Stimulated activated CD4-positive, alpha-beta T cell treated with anti-CD3 and anti-CD28 coated beads, Interleukin-15, amount 100 ng/mL, for 24 hours (primary cell): ENCODE measurements at regions not wholly inside any gene's neighbourhood (a gene's known extent, or its start where the extent isn't known, plus 50 kb on each side); places are given as distances from the start of the nearest gene placed in this dataset.
A peak's percentile ranks its signal among the peaks of the same experiment; 100 is the strongest.

ENCODE experiments used
- DNase-seq: peaks from one replicate; pipeline ENCODE4 v3.0.0-alpha.2; 2020

GRCh38 chr2:111705711-111706336 is 178.2 kb downstream of the ANAPC1 start:
- peak; percentile 79 for DNase-seq

GRCh38 chr2:111706481-111707001 is 177.5 kb downstream of the ANAPC1 start:
- DNase-seq, result peak; percentile 14

GRCh38 chr2:111707700-111708099 is 176.3 kb downstream of the ANAPC1 start:
- DNase-seq, result no peak

- DNase-seq, result no peak
These were observed 175.4 kb downstream of the ANAPC1 start for GRCh38 chr2:111708476-111709180.

DNA sequence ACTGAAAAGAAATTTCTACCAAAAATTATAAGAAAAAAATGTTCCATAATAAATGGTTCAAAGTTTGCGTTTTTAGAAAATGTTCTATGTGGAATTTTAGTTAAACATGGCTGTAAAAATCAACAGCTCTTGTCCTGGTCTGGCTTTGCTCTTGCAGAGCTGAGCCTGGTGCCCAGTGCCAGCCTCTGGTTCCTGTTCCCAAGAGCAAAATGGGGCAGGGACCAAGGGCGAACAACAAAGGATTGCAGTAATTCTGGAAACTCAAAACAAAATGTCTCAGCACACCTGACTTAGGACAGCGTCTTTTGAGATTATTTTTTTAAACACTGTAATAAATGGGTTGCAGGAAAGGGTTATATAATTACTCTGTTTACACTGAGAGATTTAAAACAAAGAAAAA is 174.7 kb downstream of the ANAPC1 start:
- DNase-seq, result no peak

DNA sequence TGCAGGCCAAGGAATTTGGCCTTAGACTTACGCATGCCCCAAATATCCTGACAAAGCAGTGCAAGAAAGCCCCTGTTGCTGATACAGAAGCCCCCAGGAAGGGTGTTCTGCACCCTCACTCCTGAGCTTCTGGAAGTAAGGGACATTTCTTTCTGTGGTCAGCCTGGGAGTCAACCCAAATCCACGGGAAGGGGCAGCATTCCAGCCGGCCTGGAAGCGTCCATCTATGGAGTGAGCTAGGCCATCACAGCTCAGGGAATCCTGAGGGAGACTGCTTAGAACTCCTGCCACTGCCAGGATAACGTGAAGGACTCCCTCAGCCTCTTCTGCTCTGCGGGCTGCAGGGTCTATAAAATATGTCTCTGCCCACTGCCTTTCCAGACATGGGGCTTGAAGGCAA is 173.9 kb downstream of the ANAPC1 start:
- no peak for DNase-seq

DNA sequence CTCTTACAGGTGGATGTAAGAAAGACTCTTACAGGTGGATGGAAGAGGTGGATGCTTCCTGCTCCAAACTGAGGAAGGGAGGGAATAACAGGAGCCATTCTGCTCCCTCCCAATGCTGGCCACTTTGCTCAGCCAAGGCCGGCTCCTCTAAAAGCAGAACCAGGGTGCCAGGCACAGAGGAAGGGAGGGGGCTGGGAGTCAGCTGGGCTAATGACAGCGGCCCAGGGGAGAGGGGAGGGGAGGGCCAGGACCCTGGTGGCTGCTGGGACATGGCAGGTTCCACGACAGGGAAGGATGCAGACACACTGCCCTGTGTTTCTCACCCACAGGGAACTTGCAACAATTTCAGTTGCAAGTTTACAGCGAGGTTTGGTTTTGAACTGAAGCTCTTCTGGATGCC is 173.4 kb downstream of the ANAPC1 start:
- DNase-seq, result no peak

- DNase-seq, result no peak
These were observed 172.7 kb downstream of the ANAPC1 start for GRCh38 chr2:111711270-111711669.

DNA sequence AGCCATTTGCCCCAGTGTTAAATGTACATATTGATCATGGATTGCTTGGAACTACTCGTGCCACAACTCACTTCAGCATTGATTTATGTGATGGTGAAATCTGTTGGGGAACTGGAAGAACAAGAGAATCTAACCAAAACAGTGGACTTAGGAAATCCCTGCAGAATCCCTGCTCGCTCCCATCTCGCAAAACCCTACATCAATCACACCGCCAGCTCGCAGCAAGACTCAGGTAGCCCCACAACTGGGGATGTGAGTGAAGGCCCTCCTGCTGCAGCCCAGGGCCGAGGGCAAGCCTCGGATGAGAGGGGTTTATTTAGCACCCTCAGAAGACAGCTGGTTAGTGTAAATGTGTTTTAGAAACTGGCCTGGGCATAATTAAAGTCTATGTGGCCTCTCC is 171.6 kb downstream of the ANAPC1 start:
- DNase-seq, result no peak

GRCh38 chr2:111712940-111713515 is 171.0 kb downstream of the ANAPC1 start:
- DNase-seq, result no peak

- no peak for DNase-seq
These were observed 167.7 kb downstream of the ANAPC1 start for GRCh38 chr2:111715987-111716904.

GRCh38 chr2:111716905-111717775 is 166.9 kb downstream of the ANAPC1 start:
- no peak for DNase-seq
